K562 (cell line): ENCODE measurements at regions not wholly inside any gene's neighbourhood (a gene's known extent, or its start where the extent isn't known, plus 50 kb on each side); places are given as distances from the start of the nearest gene placed in this dataset.

Experiments used
- ATAC-seq: fragments of 200-7000 bp; cut with Tn5 transposase; 3 replicates; pipeline ENCODE4 v1.9.1; 2020; ENCODE audit warnings: moderate library complexity
- BruUV-seq: library from RNA; stranded (reverse); fragments of 400-500 nt; replicated peaks from 2 replicates; lab custom pipeline; 2021; lab: Mats Ljungman, UMichigan
- CTCF ChIA-PET: fragments of 300-600 bp; formaldehyde crosslinking; extraction: SDS; loops from one replicate; lab custom pipeline; 2021; ENCODE audit warnings: low intra/inter-chr PET ratio; lab: Yijun Ruan, JAX
- POLR2A ChIA-PET: fragments of 300-600, 350-650 bp; sonication (Branson Sonifier 250); formaldehyde crosslinking; extraction: SDS; loops from one replicate; lab custom pipeline; 2021; ENCODE audit warnings: antibody characterized with exemption, inconsistent platforms; lab: Yijun Ruan, JAX
- DNase-seq, 4 experiments: peaks; one replicate each; pipeline versions ENCODE4 v3.0.0 to v3.0.0-alpha.2; 2011 to 2018; ENCODE audit warnings: low spot score in 3 of 4, mixed read lengths in 3 of 4; ENCODE audit errors: extremely low read depth in 1 of 4
- FAIRE-seq: peaks from 2 replicates; lab custom pipeline; 2011; peaks lifted over from hg19 to GRCh38; lab: Jason Lieb, UNC
- H2AFZ ChIP-seq: 2 replicates; pipeline ENCODE4 v1.6.0; 2011; ENCODE audit warnings: low read depth, low read length, control low read depth, inconsistent platforms
- H3K27ac ChIP-seq: fragments of 200-600 bp; 3 replicates; pipeline ENCODE4 v1.8.0; 2011; ENCODE audit warnings: low read depth, mild to moderate bottlenecking, control low read depth, inconsistent platforms, low read length, moderate library complexity, mixed read lengths; ENCODE audit errors: extremely low read depth
- H3K27me3 ChIP-seq, 2 experiments: fragments of 300-600 bp in 1 of 2; 2 replicates in 1 of 2; 3 replicates in 1 of 2; pipeline versions ENCODE4 v1.6.0 to v1.8.0; 2011; ENCODE audit warnings: inconsistent platforms in 2 of 2, low read length in 2 of 2, mild to moderate bottlenecking in 1 of 2, mixed read lengths in 1 of 2, moderate library complexity in 1 of 2; ENCODE audit not compliant: control insufficient read depth in 2 of 2, insufficient read depth in 2 of 2
- H3K36me3 ChIP-seq: fragments of 300-600 bp; 3 replicates; pipeline ENCODE4 v1.8.0; 2011; ENCODE audit warnings: mild to moderate bottlenecking, low read length, inconsistent platforms; ENCODE audit not compliant: control insufficient read depth, insufficient read depth
- H3K4me1 ChIP-seq, 2 experiments: fragments of 200-600 bp in 1 of 2; replicated peaks in 1 of 2; 2 replicates in 1 of 2; 3 replicates in 1 of 2; pipeline versions ENCODE4 v1.5.1 to v1.8.0; 2011; ENCODE audit warnings: inconsistent platforms in 2 of 2, low read length in 2 of 2, mild to moderate bottlenecking in 1 of 2, mixed read lengths in 1 of 2, moderate library complexity in 1 of 2; ENCODE audit not compliant: control insufficient read depth in 2 of 2, insufficient read depth in 2 of 2
- H3K4me2 ChIP-seq: 2 replicates; pipeline ENCODE4 v1.6.1; 2011; ENCODE audit warnings: low read length, control low read depth, inconsistent platforms, mixed read lengths; ENCODE audit not compliant: insufficient read depth
- H3K4me3 ChIP-seq: fragments of 200-600 bp; sonication (generic), shearing (Covaris generic); 2 replicates; pipeline ENCODE4 v1.5.1; 2016; ENCODE audit warnings: control low read depth, inconsistent platforms
- H3K79me2 ChIP-seq: fragments of 200-600 bp; 3 replicates; pipeline ENCODE4 v1.8.0; 2011; ENCODE audit warnings: low read length, inconsistent platforms; ENCODE audit not compliant: control insufficient read depth, insufficient read depth
- H3K9ac ChIP-seq, 2 experiments: 2 replicates each; pipeline versions ENCODE4 v1.6.0 to v1.6.1; 2011; ENCODE audit warnings: low read depth in 2 of 2, low read length in 2 of 2, control low read depth in 1 of 2, inconsistent platforms in 1 of 2, mild to moderate bottlenecking in 1 of 2, mixed read lengths in 1 of 2; ENCODE audit not compliant: insufficient read depth in 1 of 2
- H3K9me1 ChIP-seq: one replicate; pipeline ENCODE4 v1.6.0; 2011; ENCODE audit warnings: inconsistent platforms, mild to moderate bottlenecking, low read length, moderate library complexity; ENCODE audit not compliant: control insufficient read depth, insufficient read depth
- H3K9me3 ChIP-seq: replicated peaks from 2 replicates; pipeline ENCODE4 v1.5.1; 2011; ENCODE audit warnings: low read depth, low read length, inconsistent platforms; ENCODE audit not compliant: control insufficient read depth, insufficient read depth
- H4K20me1 ChIP-seq: replicated peaks from 2 replicates; pipeline ENCODE4 v1.6.1; 2011; ENCODE audit warnings: low read length, inconsistent platforms, mixed read lengths; ENCODE audit not compliant: control insufficient read depth, insufficient read depth
- CBFA2T3 ChIP-seq: fragments of 450-650 bp; IDR thresholded peaks from 2 replicates; pipeline ENCODE4 v1.6.1; 2017
- EGR1 ChIP-seq: fragments of 450-650 bp; conservative IDR thresholded peaks from 2 replicates; pipeline ENCODE4 v1.6.1; 2017; ENCODE audit warnings: mild to moderate bottlenecking
- ELF1 ChIP-seq: fragments of 200-800 bp; sonication (Bioruptor generic); IDR thresholded peaks from 2 replicates; pipeline ENCODE4 v1.6.1; 2016; ENCODE audit warnings: missing genetic modification characterization, missing compliant biosample characterization
- FOXJ2 ChIP-seq: fragments of 200-800 bp; sonication (Bioruptor generic); IDR thresholded peaks from 2 replicates; pipeline ENCODE4 v1.6.1; 2016; ENCODE audit warnings: missing genetic modification characterization, missing compliant biosample characterization
- HEY1 ChIP-seq: fragments of 250-450 bp; sonication (Bioruptor Pico); IDR thresholded peaks from 2 replicates; pipeline ENCODE4 v1.5.0; 2020; ENCODE audit warnings: mild to moderate bottlenecking, moderate library complexity, borderline replicate concordance
- HOXB6 ChIP-seq: fragments of 250-450 bp; sonication (Bioruptor Pico); IDR thresholded peaks from 2 replicates; pipeline ENCODE4 v1.5.1; 2022; ENCODE audit warnings: mild to moderate bottlenecking, borderline replicate concordance
- KAT2B ChIP-seq: IDR thresholded peaks from one replicate; pipeline ENCODE4 v1.6.1; 2012; ENCODE audit warnings: low read depth, mild to moderate bottlenecking, control low read depth, inconsistent platforms, low read length, moderate library complexity
- KLF1 ChIP-seq: fragments of 450-650 bp; IDR thresholded peaks from 2 replicates; pipeline ENCODE4 v1.6.1; 2016; ENCODE audit warnings: missing genetic modification characterization, missing compliant biosample characterization
- MTF1 ChIP-seq: fragments of 250-450 bp; sonication (Bioruptor Pico); IDR thresholded peaks from 2 replicates; pipeline ENCODE4 v1.9.0; 2021; ENCODE audit warnings: moderate library complexity, mild to moderate bottlenecking, inconsistent platforms, borderline replicate concordance
- PHB2 ChIP-seq: fragments of 450-650 bp; IDR thresholded peaks from 2 replicates; pipeline ENCODE4 v1.6.1; 2017; ENCODE audit warnings: low read depth
- SREBF2 ChIP-seq: sonication (generic); formaldehyde crosslinking; IDR thresholded peaks from 2 replicates; pipeline ENCODE4 v1.4.0; 2020; ENCODE audit warnings: mild to moderate bottlenecking, missing genetic modification reagents
- ZNF778 ChIP-seq: fragments of 450-650 bp; formaldehyde crosslinking; IDR thresholded peaks from 2 replicates; pipeline ENCODE4 v1.4.0; 2020; ENCODE audit warnings: mild to moderate bottlenecking, moderate library complexity
- WGBS: fragments of 100-300 bp; shearing (Covaris generic); methylation state at CpG from one replicate; pipeline ENCODE4 v1.1.6; 2016; ENCODE audit warnings: low coverage, mixed read lengths; ENCODE audit not compliant: insufficient coverage; ENCODE audit errors: missing lambda C conversion rate; 5-methylcytosine and 5-hydroxymethylcytosine counted together
- in situ Hi-C: fragments of 300-500 bp; cut with MboI; formaldehyde crosslinking; loops from 4 replicates; pipeline ENCODE4 v1.15.0; 2018; ENCODE audit warnings: inconsistent platforms, mixed read lengths
- intact Hi-C: fragments of 100-400 bp; cut with micrococcal nuclease; formaldehyde crosslinking; loops from 2 replicates; pipeline ENCODE4 v1.14.2; 2022
- TF ChIP-seq, protein P1 (sequence below): sonication (generic); formaldehyde crosslinking; IDR thresholded peaks from 2 replicates; pipeline ENCODE4 v1.8.1; 2023; ENCODE audit warnings: mild to moderate bottlenecking, missing genetic modification reagents

DNA sequence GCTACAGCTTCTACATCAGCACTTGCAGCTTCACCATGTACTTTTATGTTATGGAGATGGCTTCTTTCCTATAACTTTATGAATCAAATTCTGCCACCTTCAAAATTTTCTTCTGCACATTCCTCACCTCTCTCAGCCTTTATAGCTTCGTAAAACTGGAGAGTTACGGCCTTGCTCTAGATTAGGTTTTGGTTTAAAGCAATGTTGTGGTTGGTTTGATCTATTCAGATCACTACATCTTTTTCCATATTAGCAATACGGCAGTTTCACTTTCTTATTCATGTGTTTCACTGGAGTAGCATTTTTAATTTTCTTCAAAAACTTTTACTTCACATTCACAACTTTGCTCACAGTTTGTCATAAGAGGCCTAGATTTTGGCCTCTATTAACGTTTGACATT, 242.9 kb upstream of the GYPC start:
- DNase-seq, result no peak
- FAIRE-seq, result no peak
- Histone ChIP-seq H4K20me1 (no peaks in the 10 kb centered on the region), H3K27ac (no peak overlapping the region), H3K9me3 (no peaks in the 10 kb centered on the region), H3K4me2 (no peak overlapping the region), H3K79me2 (no peaks in the 10 kb centered on the region), H3K36me3 (no peaks in the 10 kb centered on the region), H3K9me1 (no peaks in the 10 kb centered on the region), H3K4me1 (no peaks in the 10 kb centered on the region), H3K4me3 (no peak overlapping the region), H3K9ac (no peak overlapping the region)
- no TSS peak for BruUV-seq
- intact Hi-C loops, result no loop called here
- 0% methylated on average over 4 of the region's 4 CpGs for WGBS
- CTCF ChIA-PET, result no interaction called here
- no peak for ATAC-seq
- no peak for TF ChIP-seq KLF1 (tag)
- no peak for TF ChIP-seq ELF1
- no peak for TF ChIP-seq PHB2
- TF ChIP-seq ZNF778, result no peak
- no peak for TF ChIP-seq SREBF2
- TF ChIP-seq FOXJ2 (tag), result no peak
- no peak for TF ChIP-seq CBFA2T3
- TF ChIP-seq EGR1, result no peak
- no peak for TF ChIP-seq KAT2B
- TF ChIP-seq, protein P1, sequence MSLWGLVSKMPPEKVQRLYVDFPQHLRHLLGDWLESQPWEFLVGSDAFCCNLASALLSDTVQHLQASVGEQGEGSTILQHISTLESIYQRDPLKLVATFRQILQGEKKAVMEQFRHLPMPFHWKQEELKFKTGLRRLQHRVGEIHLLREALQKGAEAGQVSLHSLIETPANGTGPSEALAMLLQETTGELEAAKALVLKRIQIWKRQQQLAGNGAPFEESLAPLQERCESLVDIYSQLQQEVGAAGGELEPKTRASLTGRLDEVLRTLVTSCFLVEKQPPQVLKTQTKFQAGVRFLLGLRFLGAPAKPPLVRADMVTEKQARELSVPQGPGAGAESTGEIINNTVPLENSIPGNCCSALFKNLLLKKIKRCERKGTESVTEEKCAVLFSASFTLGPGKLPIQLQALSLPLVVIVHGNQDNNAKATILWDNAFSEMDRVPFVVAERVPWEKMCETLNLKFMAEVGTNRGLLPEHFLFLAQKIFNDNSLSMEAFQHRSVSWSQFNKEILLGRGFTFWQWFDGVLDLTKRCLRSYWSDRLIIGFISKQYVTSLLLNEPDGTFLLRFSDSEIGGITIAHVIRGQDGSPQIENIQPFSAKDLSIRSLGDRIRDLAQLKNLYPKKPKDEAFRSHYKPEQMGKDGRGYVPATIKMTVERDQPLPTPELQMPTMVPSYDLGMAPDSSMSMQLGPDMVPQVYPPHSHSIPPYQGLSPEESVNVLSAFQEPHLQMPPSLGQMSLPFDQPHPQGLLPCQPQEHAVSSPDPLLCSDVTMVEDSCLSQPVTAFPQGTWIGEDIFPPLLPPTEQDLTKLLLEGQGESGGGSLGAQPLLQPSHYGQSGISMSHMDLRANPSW (CRISPR knock-in tag), result no peak
- TF ChIP-seq MTF1 (CRISPR knock-in tag), result no peak
- TF ChIP-seq HOXB6 (CRISPR knock-in tag), result no peak
- no peak for TF ChIP-seq HEY1 (CRISPR knock-in tag)
- TF ChIP-seq, all 486 proteins: peak for 0
- H3K27me3 ChIP-seq, result no peaks in the 10 kb centered on the region
- in situ Hi-C loops, result no loop called here
- POLR2A ChIA-PET, result no interaction called here
- H2AFZ ChIP-seq, result no peak overlapping the region
